ENCODE measurements at regions not wholly inside any gene's neighbourhood (a gene's known extent, or its start where the extent isn't known, plus 50 kb on each side); places are given as distances from the start of the nearest gene placed in this dataset.

- TF ChIP-seq CTCF (IDR thresholded peaks at IDR 0.05) (no peak), POLR2A (IDR thresholded peaks at IDR 0.05) (no peak)
These were observed 1139.0 kb downstream of the TUSC7 start for GRCh38 chr3:117848606-117849005.
